GM19043 (cell line): ENCODE measurements at regions not wholly inside any gene's neighbourhood (a gene's known extent, or its start where the extent isn't known, plus 50 kb on each side); places are given as distances from the start of the nearest gene placed in this dataset.

ENCODE experiments used
- ATAC-seq: cut with Tn5 transposase; IDR thresholded peaks from one replicate; pipeline ENCODE4 v1.9.1; 2021; ENCODE audit warnings: low read depth; ENCODE audit not compliant: unreplicated experiment

DNA sequence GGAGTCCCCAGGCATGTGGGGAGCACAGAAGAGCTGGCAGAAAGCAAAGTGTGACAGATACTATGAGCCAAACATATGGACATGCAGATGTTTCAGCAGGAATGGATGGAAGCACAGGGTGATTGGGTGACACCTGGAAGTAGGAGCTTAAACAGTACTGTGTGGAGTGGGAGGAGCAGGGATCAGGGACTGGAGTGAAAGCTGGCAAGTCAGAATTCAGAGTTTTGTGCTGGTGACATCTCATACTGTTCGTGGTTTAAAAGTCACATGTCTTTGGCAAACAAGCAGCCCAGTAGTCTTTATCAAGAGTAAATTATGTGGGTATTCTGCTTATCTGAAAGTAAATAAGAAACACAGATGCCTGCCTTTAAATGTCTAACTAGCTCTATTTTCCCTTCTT lies 408.2 kb downstream of the COG6 start:
- no peak for ATAC-seq

DNA sequence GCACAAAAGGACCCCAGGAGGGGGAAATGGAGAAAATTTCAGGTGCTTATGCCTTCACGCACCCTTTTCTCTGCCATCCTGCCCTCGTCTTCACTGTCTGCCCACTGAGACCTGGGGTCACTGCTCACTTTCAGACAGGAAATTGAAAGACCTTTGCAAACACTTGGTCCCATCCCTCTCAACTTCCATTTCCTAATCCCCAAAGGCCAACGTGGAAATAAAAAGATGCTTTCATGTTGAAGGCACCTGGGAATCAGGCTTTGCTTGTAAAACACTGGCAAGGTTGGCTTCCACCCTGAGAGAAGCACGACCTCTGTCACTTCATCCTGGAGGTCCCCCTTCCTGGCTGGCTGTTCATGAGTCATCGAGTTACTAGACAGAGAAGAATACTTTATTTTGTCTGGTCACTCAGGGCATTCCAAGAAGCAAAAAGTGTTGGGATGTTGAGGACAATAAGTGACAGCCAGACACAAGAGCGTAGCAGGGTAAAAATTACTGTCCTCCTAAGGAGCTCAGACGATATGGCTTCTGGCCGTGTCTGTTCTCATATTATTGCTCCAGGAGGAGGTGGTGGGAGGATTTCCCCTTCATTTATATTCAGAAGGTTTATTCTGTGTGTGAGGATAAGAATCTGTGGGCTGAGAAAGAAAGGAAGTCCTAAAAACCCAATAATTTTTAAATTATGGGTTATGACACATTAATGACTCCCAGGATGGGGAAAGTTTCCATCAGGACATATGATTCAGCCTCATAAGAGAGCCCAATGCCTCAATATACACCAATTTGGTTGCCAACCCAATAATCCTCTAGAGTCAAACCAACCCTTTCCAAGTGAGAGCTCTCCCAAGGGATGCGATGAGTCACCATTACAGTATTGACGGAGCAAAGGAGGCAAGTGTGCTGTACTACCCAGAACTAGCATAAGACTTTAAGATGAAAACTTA lies 409.0 kb downstream of the COG6 start:
- ATAC-seq: no peak

DNA sequence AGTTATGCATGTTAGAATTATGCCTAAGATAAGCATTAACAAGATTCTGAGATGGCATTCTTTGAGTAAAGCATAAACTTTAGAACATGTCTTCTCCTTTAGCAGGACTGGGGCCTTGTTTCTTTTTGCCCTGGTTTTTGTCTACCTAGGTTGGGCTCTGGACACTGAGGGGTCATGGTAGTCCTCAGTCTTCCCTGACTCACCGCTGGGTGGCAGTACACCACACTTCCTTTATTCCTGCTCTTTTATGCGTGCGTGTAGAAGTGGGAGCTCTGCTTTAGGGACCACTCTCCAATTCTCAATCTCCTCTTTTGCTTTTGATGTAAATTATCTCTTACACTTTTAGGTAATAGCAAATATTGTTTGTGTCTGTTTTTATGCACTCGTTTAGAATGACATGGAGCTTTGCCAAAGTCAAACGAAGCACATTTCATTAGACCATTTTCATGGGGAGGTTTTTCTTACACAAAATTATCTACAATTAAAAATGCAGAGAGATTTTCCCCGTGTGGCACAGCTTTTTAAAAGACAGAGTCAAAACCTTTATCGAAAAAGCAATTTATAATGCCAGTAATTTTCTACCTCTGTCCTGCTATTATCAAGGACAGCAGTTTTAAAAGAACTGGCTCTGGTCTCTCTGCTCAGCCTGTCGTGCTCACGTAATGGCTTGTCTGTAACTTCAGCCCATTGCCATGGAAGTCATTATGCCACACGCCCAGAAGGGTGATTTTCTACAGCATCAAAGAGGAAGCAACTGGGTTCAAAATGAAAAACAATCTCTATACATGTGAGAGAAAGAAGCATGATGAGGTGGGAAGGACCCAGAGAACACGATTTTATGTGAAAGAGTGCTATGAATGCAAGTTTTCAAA lies 413.9 kb downstream of the COG6 start:
- peak; percentile 70 for ATAC-seq

DNA sequence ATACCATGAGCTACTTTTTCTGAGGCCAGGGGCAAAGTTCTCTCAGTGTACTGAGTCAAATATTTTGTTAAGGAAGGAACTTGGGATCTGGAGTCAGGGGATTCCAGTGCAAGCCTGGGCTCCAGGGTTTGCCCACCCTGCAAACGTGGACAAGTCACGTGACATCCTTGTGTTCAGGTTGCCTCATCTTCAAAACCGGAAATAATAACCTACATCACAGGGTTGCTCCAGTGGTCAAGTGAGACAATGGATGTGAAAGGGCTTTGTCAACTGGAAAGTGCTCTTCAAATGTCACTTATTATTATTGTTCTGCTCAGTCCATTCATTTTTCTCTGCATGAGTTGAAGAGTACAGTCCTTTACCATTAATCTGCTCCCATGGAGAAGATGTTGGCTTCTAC lies 414.9 kb downstream of the COG6 start:
- ATAC-seq: no peak

DNA sequence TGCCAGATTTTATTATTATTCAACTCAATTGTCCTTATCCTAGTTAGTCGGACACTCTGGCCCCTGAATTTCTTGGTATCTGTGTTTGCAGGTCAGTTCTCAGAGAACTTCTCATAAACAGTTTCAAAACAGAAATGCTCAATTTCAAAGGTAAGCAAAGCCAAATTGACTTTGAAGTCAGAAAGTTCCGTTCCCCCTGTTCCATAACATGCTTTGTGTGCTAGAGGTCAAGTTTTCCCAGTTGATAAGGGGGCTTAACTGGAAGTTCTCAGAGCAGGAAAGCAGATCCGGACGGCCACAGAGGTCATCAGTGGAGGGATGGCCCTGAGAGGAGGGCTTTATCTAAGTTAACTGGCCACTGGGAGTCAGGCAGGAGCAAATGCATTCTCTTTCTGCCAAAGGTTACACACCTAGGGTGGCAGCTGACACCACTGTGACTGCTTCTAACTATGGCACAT lies 417.2 kb downstream of the COG6 start:
- ATAC-seq: no peak

DNA sequence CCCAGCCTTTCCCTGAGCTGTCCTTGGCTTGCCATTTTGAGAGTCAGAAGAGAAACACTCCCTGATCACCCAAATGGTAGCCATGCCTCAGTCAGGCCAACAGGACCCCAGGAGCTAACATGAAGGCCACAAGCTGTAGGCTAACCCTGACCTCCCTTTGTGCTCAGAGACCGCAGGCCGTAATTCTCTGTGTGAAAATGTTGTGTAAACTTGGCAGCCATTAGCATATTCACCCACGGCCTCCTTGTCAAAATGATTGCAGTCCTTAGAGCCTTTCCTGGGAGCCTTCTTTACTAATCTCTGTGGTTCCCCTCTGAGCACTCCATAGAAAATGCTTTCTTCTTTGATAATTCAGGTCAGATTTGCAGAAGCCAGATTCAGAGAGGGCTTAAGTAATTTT lies 418.9 kb downstream of the COG6 start:
- no peak for ATAC-seq

DNA sequence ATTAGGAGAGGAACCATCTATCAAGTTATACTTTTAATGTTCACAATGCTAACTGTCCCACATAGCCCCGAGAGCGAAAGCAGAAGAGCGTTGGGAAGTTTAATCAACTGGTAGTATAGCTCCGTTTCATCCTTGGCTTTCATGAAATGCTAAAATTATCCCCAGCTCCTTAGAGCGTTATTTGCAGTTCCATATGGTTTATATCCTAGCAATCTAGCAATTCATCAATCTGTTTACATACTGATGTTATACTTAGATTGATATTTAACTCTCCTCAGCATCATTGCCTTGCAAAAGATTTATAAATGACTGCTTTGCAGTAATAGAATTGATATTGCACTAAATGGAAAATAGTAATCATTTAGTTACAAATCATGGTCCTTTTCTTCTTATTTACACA lies 419.8 kb downstream of the COG6 start:
- no peak for ATAC-seq

DNA sequence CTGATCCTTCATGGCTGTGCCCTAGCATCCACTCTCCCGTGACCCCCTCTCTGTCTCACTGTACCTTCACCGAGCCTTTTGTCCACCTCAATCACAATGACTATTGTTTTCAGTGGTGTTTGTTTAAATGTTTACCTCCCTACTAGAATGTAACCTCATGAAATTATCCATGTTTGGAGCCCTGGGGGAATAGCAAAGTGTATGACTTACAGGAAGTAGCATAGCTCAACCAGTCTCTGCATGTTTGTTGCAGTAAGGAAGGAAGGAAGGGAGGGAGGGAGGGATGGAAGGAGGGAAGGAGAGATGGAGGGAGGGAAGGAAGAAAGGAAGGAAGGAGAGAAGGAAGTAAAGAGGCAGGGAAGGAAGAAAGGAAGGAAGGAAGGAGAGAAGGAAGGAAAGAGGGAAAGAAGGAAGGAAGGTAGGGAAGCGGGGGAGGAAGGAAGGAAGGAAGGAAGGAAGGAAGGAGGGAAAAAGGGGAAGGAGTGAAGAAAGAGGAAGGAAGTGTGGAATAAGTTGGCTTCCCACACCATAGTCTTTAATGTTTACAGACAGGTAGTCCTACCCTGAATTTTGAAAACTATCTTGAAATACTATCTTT lies 421.4 kb downstream of the COG6 start:
- no peak for ATAC-seq

DNA sequence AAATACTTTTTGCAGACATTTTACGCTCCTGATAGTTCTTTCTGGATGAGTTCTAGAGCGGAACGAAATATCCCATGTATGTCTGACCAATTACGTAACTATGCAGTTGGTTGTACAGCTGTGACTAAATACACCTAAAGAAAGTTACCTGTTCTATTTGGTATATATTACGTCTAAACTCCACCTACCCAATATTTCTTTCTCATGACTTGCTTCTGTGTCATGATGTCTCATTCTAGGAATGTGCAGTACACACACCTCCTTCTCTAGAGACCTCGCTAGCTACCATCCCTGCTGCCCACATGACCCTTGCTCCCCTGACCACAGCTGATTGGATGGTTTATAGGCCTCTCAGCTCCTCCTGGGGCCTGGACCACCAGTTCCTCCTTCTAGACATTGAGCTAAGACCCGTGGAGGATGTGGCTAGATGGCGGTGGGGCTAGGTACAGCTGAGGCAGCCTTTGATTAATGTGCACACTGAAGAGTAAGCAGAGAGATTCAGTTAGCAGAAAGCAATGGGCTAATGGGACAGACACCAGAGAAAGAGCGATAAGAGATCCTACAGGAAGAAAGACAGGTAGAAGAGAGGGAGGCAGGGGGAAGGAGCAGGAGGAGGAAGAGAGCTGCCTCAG lies 422.1 kb downstream of the COG6 start:
- no peak for ATAC-seq

DNA sequence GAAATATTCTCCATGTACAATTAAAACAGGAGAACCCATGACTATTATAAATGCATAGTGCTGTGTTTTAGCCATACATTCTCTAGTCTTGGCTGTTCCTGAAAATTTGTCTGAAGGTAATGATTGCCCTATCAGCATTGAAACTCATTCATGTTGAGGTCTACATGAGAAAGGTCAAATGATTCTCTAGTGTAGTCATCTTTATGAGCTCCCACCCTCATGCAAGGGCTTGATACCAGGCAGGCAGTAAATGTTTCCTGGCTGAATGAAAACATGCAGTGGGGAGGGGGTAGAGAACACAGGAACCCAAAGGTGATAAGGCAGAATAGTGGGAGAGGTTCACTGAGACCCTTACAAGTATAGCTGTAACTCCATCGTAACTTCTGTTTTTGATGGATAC lies 424.3 kb downstream of the COG6 start:
- ATAC-seq: no peak

DNA sequence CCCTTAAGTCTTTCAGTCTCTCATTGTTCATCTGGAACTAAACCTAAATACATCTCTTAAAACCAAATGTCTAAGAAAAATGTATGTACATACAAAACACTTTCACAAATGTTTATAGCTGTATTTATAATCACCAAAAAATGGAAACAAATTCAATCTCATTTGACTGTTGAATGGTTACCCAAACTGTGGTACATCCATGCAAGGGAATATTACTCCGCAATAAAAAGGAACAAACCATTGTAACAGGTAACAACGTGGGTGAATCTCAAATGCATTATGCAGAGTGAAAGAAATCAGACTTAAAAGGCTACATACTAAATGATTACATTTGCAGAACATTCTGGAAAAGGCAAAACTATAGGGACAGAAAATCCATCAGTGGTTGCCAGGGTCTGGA lies 425.2 kb downstream of the COG6 start:
- no peak for ATAC-seq

DNA sequence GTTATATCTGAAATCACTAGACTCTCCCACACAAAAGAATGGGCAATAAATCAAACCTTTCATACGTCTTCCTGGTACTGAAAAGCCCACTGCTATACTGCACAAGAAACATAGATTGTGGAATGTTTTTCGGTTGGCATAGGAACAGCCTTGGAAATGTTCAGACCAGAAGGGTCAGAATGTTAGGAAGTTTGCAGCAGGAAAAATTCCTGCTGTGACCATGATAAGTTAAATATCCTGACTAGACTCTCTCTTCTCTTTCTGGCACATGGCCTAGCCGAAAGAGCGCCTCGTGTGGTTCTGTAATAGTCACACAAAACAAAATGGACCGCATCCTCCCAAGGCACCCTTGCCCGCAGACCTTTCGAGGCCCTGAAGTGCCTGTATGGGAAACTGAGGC lies 427.2 kb downstream of the COG6 start:
- ATAC-seq: no peak

DNA sequence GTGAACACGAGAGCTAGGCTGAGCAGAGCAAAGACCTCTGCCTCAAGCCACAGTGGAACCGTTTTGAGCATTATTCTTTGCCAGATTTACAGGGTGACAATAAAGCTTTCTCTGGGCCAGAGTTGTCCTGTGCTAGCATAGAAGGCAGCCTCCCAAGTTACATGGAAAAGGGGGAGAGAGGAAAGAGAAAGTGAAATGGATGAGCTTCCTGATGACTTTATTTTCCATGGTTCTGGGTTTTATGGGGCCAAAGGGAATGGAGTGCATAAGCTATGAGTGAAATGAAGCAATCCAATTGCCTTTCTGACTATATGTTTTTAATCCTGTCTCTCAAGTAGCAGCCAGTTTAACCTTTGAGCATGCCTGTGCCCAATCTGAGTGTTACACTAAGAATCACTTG lies 428.4 kb downstream of the COG6 start:
- ATAC-seq: no peak

DNA sequence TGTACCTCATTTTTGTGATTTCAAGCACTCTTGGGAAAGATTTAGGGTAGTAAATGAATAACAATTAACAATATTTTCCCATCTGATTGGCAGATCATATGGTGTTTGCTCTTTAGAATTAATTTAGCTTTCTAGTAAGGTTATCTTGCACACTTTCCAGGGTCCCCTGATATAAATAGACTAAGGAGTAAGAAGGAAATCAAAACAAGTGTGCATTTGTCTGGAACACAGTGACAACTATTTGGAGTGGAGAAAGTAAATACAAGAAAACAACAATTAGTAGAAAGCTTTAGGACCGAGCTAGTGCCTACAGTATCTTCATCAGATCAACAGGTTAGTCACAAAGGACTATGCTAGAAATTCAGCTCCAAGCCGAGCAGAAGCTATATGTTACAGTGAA lies 429.5 kb downstream of the COG6 start:
- no peak for ATAC-seq

DNA sequence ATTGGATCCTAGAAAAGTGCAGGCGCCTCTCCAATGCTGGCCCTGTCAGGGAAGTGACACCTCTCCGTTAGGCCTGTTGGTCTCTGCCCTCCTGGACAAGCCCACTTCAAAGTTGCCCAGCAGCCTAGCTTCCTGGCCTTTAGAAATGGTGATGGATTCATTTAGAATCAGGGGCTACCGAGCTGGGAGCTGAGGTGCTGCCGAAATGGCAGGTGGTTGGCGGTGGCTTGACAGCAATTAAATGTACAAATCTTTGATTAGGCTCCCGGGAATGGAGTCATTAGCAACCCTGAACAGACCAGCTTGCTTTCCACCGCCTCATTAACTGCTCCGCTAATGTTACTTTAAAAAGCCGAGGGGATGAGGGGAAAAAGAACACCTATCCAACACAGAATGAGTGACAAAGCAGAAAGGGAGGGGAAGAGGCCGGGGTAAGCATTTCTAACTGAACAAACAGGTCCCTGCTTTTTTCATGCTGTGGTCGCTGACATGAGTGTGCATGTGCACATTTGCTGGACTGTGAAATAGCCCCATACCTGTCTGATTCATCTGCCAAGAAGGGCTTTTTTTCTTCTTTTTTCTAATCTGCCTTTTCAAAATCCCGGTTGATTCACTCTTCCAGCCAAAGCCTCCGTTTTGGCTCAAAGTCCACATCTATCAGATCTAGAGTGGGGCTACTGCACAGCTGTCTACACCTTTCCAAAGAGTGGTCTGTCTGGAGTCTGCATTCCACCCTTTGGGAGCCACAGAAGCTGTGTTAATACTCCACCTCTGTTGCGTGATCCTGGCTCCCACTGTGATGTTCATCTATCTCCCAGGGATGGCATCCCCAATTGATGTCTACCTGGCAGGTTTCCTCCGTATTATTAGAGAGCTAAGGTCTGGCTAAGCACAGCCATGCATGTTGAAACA lies 431.9 kb downstream of the COG6 start:
- ATAC-seq: no peak

DNA sequence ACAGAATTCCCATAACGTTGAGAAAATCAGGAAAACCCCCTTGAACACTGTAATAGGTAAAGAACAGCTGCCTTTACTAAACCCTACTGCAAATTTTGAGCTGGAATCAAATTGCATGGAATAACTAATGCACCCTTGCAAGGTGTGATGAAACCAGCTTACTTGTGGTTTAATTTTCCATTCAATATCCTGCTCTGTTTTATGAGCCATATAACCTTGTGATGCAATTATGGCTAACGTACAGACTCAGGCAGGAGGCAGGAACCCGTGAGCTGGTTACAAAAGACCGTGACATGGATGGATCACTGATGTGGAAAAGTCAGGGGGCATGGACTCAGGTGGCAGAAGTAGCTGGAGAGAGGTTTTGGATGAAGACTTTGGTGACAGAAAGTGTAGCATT lies 438.6 kb downstream of the COG6 start:
- no peak for ATAC-seq

DNA sequence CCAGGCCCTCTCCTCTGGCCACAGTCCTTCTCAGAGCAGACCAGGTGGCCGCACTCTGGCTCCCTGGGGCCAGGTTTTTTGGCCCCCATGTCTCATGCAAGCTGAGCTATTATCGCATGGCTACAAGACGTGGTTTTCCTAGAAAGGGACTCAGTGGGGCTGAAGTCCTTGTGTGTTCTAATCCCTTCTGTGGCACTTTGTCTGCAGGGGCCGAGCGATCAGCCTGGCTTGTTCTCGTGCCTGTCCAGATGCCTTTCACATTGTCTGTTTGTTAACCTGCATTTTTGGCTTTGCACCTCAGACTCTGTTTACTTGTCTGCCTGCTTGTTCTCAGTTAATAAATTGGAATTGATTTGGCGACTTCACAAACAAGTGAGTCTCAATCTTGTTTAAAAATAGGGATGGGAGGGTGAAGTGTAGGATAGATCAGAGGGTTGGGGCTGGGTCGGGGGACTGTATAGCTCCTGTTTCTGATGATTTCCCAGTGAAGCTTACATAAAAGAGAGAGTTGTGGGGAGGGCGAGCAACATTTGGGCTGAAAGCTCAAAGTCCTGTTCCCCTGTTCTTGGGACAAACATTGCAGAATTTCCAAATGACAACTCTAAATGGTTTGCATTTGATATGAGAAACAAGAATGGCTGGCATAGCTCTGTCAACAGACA lies 440.4 kb downstream of the COG6 start:
- ATAC-seq: no peak

DNA sequence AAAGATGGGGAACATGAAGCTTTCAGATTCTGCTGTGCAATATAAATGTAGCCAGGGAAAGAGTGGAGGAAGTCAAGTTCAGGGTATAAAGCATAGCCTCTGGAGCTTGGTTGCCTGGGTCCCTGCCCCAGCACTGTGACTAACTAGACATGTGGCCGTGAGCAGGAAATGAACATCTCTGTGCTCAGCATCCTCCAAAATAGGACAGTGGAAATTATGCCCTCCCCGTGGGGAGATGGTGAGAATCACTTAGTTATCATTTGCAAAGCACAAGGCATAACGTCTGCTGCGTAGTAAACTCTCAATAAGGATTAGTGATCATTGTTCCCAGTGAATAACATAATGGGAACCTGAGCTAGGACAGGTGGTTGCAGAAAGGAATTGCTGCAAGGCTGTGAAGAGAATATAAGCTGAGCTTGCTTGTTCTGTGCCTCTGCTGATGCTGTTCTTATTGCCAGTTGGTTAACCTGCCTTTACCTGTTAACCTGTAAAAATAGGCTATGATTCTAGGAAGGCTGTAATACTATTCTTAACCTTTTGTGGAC lies 441.0 kb downstream of the COG6 start:
- no peak for ATAC-seq

DNA sequence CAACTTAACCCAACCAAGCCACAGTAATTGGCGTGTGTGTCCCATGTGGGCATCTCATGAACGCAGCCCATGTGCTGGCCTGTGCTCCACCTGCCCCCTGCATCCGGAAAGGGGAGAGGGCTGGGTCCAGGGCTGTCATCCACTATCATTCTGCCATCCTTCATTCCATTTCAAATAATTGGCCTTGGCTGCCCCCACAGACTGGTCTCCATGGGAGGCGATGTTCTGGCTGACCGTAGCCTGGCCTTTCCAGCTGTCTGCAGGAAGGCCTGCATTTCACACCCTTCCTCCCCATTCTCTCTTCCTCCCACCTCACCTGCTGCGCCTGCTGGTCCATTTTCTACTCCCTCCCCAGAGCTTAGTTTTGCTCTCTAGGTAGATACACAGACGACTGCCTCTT lies 442.8 kb downstream of the COG6 start:
- no peak for ATAC-seq
